Lower leg skin (tissue), 4 donors: ENCODE measurements at regions not wholly inside any gene's neighbourhood (a gene's known extent, or its start where the extent isn't known, plus 50 kb on each side); places are given as distances from the start of the nearest gene placed in this dataset.

Source experiments
- DNase-seq, 2 donors: peaks; one replicate each; pipeline ENCODE4 v3.0.0-alpha.2; 2019; ENCODE audit warnings: low spot score in 2 of 2
- H3K4me3 ChIP-seq: fragments of 200-600 bp; sonication (generic); 2 replicates; pipeline ENCODE4 v1.5.1; 2017; ENCODE audit warnings: mild to moderate bottlenecking, low read depth; ENCODE audit not compliant: poor library complexity, severe bottlenecking
- POLR2A ChIP-seq, 2 donors: fragments of 450-650 bp; IDR thresholded peaks; one replicate each; pipeline ENCODE4 v1.6.1; 2016 to 2017; ENCODE audit warnings: antibody characterized with exemption in 2 of 2, mild to moderate bottlenecking in 1 of 2, moderate library complexity in 1 of 2
- WGBS, 2 donors: methylation state at CpG; one replicate each; pipeline ENCODE4 v1.1.5; 2018; 5-methylcytosine and 5-hydroxymethylcytosine counted together
- intact Hi-C: fragments of 100-400 bp; cut with DNase I; formaldehyde crosslinking; loops from one replicate; pipeline ENCODE4 v1.15.0; 2023; ENCODE audit warnings: low total_unique reads
- TF ChIP-seq, protein P1 (sequence below), 3 donors: fragments of 450-650 bp; IDR thresholded peaks; one replicate each; pipeline ENCODE4 v1.5.1; 2016; ENCODE audit warnings: antibody characterized with exemption in 3 of 3, mild to moderate bottlenecking in 3 of 3, moderate library complexity in 2 of 3

GRCh38 chr7:67894746-67895145 lies 898.1 kb downstream of the TYW1 start:
- no peak for TF ChIP-seq POLR2A (IDR thresholded peaks at IDR 0.05)
- TF ChIP-seq, protein P1, sequence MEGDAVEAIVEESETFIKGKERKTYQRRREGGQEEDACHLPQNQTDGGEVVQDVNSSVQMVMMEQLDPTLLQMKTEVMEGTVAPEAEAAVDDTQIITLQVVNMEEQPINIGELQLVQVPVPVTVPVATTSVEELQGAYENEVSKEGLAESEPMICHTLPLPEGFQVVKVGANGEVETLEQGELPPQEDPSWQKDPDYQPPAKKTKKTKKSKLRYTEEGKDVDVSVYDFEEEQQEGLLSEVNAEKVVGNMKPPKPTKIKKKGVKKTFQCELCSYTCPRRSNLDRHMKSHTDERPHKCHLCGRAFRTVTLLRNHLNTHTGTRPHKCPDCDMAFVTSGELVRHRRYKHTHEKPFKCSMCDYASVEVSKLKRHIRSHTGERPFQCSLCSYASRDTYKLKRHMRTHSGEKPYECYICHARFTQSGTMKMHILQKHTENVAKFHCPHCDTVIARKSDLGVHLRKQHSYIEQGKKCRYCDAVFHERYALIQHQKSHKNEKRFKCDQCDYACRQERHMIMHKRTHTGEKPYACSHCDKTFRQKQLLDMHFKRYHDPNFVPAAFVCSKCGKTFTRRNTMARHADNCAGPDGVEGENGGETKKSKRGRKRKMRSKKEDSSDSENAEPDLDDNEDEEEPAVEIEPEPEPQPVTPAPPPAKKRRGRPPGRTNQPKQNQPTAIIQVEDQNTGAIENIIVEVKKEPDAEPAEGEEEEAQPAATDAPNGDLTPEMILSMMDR (IDR thresholded peaks at IDR 0.05), result no peak
- no peak for DNase-seq
- intact Hi-C loops, result no loop called here
- WGBS, 2 donors, result 85 to 92% methylated on average over 6 of the region's 6 CpGs
- no peak overlapping the region for H3K4me3 ChIP-seq

DNA sequence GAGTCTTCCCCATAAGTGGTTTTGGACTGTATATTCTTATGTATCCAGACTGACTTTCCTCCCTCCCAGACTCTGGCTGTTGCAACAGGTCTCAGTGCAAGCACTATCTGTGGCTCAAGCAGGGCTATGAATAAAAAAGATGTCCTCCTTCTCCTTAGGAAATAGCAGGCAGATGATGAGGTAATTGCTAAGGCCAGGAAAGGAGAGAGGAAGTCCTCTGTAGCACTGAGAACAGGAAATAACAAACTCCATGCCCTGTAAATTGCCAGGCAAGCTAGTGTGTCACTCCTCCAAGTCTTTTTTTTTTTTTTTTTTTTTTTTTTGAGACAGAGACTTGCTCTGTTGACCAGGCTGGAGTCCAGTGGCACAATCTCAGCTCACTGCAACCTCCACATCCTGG lies 900.1 kb downstream of the TYW1 start:
- no peak for DNase-seq
- TF ChIP-seq, protein P1 (IDR thresholded peaks at IDR 0.05), result no peak
- TF ChIP-seq POLR2A (IDR thresholded peaks at IDR 0.05), result no peak
- intact Hi-C loops, result no loop called here
- H3K4me3 ChIP-seq, result no peak overlapping the region

DNA sequence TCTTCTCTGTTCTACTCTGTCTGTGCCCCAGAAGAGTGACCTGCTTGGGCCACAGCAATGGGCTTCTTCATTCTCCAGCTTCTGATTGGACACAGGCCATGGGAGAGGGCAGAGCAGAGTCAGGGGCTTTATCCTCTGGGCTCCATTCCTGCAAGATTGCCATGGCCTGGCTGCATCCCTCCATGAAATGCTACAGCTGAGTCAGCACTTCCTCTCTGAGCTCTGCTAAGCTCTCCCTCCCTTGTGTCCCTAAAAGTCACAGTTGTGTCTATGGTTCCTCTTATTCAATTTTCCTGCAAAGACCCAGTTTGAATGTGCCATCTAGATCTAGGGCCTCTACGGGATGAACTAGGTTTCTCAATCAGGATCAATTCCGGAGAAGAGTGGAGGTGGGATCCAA lies 903.8 kb downstream of the TYW1 start:
- no peak for DNase-seq
- intact Hi-C loops, result no loop called here
- WGBS, 2 donors, result 47 to 91% methylated on average over 2 of the region's 2 CpGs
- no peak for TF ChIP-seq POLR2A (IDR thresholded peaks at IDR 0.05)
- TF ChIP-seq, protein P1 (IDR thresholded peaks at IDR 0.05), result no peak
- no peak overlapping the region for H3K4me3 ChIP-seq

- 43 to 44% methylated on average over 17 of the region's 17 CpGs for WGBS, 2 donors
- DNase-seq, result no peak
- no peak overlapping the region for H3K4me3 ChIP-seq
- TF ChIP-seq, protein P1 (IDR thresholded peaks at IDR 0.05), result no peak
- TF ChIP-seq POLR2A (IDR thresholded peaks at IDR 0.05), result no peak
- intact Hi-C loops, result no loop called here
Measured at GRCh38 chr7:67901808-67902480, 905.3 kb downstream of the TYW1 start.

- DNase-seq, result no peak
- WGBS, 2 donors, result 74 to 84% methylated on average over 5 of the region's 5 CpGs
- no peak overlapping the region for H3K4me3 ChIP-seq
- TF ChIP-seq, protein P1 (IDR thresholded peaks at IDR 0.05), result no peak
- TF ChIP-seq POLR2A (IDR thresholded peaks at IDR 0.05), result no peak
- intact Hi-C loops, result no loop called here
Measured at GRCh38 chr7:67907792-67908191, 911.2 kb downstream of the TYW1 start.

- TF ChIP-seq POLR2A (IDR thresholded peaks at IDR 0.05), result no peak
- TF ChIP-seq, protein P1 (IDR thresholded peaks at IDR 0.05), result no peak
- no peak overlapping the region for H3K4me3 ChIP-seq
- intact Hi-C loops, result no loop called here
- peak in 1 of 2 donors; percentile 1 for DNase-seq
- 91 to 93% methylated on average over 2 of the region's 2 CpGs for WGBS, 2 donors
Measured at GRCh38 chr7:67912437-67912836, 915.8 kb downstream of the TYW1 start.
